ENCODE measurements at regions not wholly inside any gene's neighbourhood (a gene's known extent, or its start where the extent isn't known, plus 50 kb on each side); places are given as distances from the start of the nearest gene placed in this dataset.

DNA sequence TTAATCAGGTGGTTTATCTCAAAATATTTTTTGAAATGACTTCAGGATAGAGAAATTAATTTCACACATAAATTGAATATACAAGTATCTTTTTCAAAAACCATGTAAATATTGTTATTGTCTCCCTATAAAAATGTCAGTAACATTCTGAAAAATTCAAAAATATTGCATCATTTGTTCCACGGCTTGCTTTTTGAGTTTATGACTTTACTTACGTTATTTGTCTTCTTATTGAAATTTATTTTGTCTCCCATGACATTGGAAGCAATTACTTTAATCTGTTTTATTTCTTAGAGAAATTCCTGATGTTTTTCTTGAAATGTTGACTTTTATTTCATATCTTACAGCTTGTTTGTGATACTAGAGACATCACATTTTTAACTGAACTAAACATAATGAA, 56.9 kb upstream of the P2RY1 start:
- TF ChIP-seq, protein P1, sequence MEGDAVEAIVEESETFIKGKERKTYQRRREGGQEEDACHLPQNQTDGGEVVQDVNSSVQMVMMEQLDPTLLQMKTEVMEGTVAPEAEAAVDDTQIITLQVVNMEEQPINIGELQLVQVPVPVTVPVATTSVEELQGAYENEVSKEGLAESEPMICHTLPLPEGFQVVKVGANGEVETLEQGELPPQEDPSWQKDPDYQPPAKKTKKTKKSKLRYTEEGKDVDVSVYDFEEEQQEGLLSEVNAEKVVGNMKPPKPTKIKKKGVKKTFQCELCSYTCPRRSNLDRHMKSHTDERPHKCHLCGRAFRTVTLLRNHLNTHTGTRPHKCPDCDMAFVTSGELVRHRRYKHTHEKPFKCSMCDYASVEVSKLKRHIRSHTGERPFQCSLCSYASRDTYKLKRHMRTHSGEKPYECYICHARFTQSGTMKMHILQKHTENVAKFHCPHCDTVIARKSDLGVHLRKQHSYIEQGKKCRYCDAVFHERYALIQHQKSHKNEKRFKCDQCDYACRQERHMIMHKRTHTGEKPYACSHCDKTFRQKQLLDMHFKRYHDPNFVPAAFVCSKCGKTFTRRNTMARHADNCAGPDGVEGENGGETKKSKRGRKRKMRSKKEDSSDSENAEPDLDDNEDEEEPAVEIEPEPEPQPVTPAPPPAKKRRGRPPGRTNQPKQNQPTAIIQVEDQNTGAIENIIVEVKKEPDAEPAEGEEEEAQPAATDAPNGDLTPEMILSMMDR (conservative IDR thresholded peaks at IDR 0.05; ENCODE audit: low read depth, low read length), result no peak
- H3K4me3 ChIP-seq (ENCODE audit: low read length), result no peak overlapping the region
- no peak for DNase-seq (ENCODE audit: low read depth)

DNA sequence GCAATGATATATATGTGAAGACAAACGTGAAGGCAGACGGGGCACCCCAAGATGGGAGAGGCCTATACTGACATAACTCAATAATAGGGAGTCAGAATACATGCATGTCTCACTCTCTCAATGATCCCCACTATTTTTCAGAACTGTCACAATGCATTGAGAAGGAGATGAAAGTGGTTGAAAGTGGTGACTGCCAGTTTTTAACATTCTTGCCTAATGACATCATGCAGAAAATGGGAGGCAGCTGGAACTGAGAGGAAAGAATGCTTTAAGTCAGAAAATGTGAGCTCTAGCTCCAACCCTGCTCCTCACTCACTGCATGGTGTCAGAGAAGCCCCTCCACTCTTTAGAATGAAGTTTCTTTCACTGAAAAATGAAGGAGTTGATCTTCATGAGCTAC, 55.3 kb upstream of the P2RY1 start:
- DNase-seq (ENCODE audit: low read depth), result no peak

DNA sequence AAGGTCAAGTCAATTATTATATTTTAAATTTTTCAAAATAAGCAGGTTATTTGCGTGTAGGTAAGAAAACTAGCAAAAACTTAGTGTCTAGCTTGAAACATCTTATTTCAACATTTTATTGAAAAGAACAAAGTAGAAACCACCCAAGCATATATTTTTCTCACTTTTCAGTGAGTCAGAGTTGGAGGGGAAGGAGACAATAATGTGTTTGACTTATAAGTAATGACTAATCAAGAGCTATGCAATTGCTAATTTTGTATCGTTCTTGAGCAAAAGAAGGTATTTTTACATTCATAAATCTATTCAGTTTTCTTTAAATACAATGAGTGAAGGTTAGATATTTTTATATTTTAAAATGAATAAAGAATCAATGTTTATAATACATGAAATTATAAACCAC, 54.4 kb upstream of the P2RY1 start:
- no peak overlapping the region for H3K4me3 ChIP-seq (ENCODE audit: low read length)
- TF ChIP-seq, protein P1 (conservative IDR thresholded peaks at IDR 0.05; ENCODE audit: low read depth, low read length), result no peak
- no peak for DNase-seq (ENCODE audit: low read depth)

More for the DNA sequence above, 55.3 kb upstream of the P2RY1 start:
- TF ChIP-seq, protein P1 (conservative IDR thresholded peaks at IDR 0.05; ENCODE audit: low read depth, low read length), result no peak
- no peak overlapping the region for H3K4me3 ChIP-seq (ENCODE audit: low read length)

DNA sequence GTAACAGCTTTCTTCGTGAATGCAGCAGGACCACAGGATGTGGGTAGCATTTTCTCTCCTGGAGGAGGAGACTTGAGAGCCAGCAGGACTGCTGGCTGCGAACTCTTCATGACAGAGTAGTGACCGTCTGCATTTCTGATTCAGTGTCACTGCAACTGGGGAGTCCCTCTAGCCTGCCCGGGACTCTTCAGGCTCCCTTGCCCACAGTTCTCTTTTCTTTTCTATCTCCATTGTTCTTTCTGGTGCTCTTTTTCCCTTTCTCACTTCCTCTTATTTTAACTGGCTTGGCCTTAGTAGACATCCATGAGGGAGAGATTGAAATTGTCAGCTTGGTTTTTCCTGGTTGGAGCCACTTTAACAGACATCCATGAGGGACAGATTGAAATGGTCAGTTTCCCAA, 49.9 kb upstream of the P2RY1 start:
- TF ChIP-seq, protein P1 (conservative IDR thresholded peaks at IDR 0.05; ENCODE audit: low read depth, low read length), result no peak
- no peak for DNase-seq (ENCODE audit: low read depth)
- H3K4me3 ChIP-seq (ENCODE audit: low read length), result no peak overlapping the region
